Endothelial cell of umbilical vein (primary cell): ENCODE measurements at regions not wholly inside any gene's neighbourhood (a gene's known extent, or its start where the extent isn't known, plus 50 kb on each side); places are given as distances from the start of the nearest gene placed in this dataset.

Experiments used
- BruUV-seq: library from RNA; stranded (reverse); fragments of 400-500 nt; replicated peaks from 2 replicates; lab custom pipeline; 2021; lab: Mats Ljungman, UMichigan
- CTCF ChIA-PET: fragments of 300-600, 350-600 bp; sonication (Branson Sonifier 250); formaldehyde crosslinking; loops from one replicate; lab custom pipeline; 2021; ENCODE audit warnings: antibody characterized with exemption, inconsistent platforms; lab: Charles Lee
- POLR2A ChIA-PET: fragments of 300-600, 350-600 bp; sonication (Branson Sonifier 250); formaldehyde crosslinking; loops from one replicate; lab custom pipeline; 2021; ENCODE audit warnings: antibody characterized with exemption, inconsistent platforms; lab: Charles Lee
- DNase-seq: peaks from one replicate; pipeline ENCODE4 v3.0.0-alpha.2; 2011; ENCODE audit warnings: low read depth, low spot score
- FAIRE-seq: peaks from 2 replicates; lab custom pipeline; 2011; peaks lifted over from hg19 to GRCh38; lab: Jason Lieb, UNC
- H2AFZ ChIP-seq: 2 replicates; pipeline ENCODE4 v1.6.0; 2012; ENCODE audit warnings: low read depth, low read length, control low read depth, inconsistent platforms
- H3K27ac ChIP-seq: 2 replicates; pipeline ENCODE4 v1.5.1; 2011; ENCODE audit warnings: low read depth, mild to moderate bottlenecking, control low read depth, low read length, moderate library complexity; ENCODE audit not compliant: insufficient read depth
- H3K27me3 ChIP-seq, 2 experiments: 2 replicates each; pipeline versions ENCODE4 v1.6.0 to v1.6.1; 2011; ENCODE audit warnings: low read length in 2 of 2, mixed read lengths in 1 of 2; ENCODE audit not compliant: control insufficient read depth in 2 of 2, insufficient read depth in 2 of 2
- H3K36me3 ChIP-seq, 2 experiments: 2 replicates in 1 of 2; 3 replicates in 1 of 2; pipeline ENCODE4 v1.5.1; 2011; ENCODE audit warnings: low read length in 2 of 2, mild to moderate bottlenecking in 1 of 2, moderate library complexity in 1 of 2; ENCODE audit not compliant: control insufficient read depth in 2 of 2, insufficient read depth in 2 of 2; ENCODE audit errors: extremely low read depth in 1 of 2
- H3K4me1 ChIP-seq: 3 replicates; pipeline ENCODE4 v1.5.1; 2011; ENCODE audit warnings: mild to moderate bottlenecking, low read length; ENCODE audit not compliant: control insufficient read depth, insufficient read depth; ENCODE audit errors: extremely low read depth
- H3K4me2 ChIP-seq: 2 replicates; pipeline ENCODE4 v1.6.1; 2011; ENCODE audit warnings: low read length, control low read depth, mixed read lengths; ENCODE audit not compliant: insufficient read depth
- H3K4me3 ChIP-seq, 3 experiments: fragments of 200-600 bp in 1 of 3; sonication (generic), shearing (Covaris generic) in 1 of 3; replicated peaks in 1 of 3; 2 replicates each; pipeline ENCODE4 v1.5.1; 2011 to 2016; ENCODE audit warnings: control low read depth in 3 of 3, low read length in 3 of 3, mild to moderate bottlenecking in 2 of 3, inconsistent platforms in 1 of 3, low read depth in 1 of 3, moderate library complexity in 1 of 3; ENCODE audit not compliant: insufficient read depth in 1 of 3
- H3K79me2 ChIP-seq: 2 replicates; pipeline ENCODE4 v1.6.0; 2012; ENCODE audit warnings: low read length, inconsistent platforms; ENCODE audit not compliant: control insufficient read depth, insufficient read depth
- H3K9ac ChIP-seq: replicated peaks from 2 replicates; pipeline ENCODE3; 2011; ENCODE audit warnings: low read length, control low read depth; ENCODE audit not compliant: insufficient read depth; ENCODE audit errors: extremely low read depth
- H3K9me1 ChIP-seq: replicated peaks from 3 replicates; pipeline ENCODE4 v1.6.0; 2011; ENCODE audit warnings: mild to moderate bottlenecking, low read length; ENCODE audit not compliant: control insufficient read depth, insufficient read depth; ENCODE audit errors: extremely low read depth
- H3K9me3 ChIP-seq: replicated peaks from 2 replicates; pipeline ENCODE4 v1.5.1; 2012; ENCODE audit warnings: low read length, inconsistent platforms; ENCODE audit not compliant: control insufficient read depth, insufficient read depth
- H4K20me1 ChIP-seq: replicated peaks from 2 replicates; pipeline ENCODE3; 2011; ENCODE audit warnings: mild to moderate bottlenecking, low read length; ENCODE audit not compliant: control insufficient read depth, insufficient read depth; ENCODE audit errors: extremely low read depth
- EZH2 ChIP-seq: IDR thresholded peaks from 2 replicates; pipeline ENCODE4 v1.6.1; 2012; ENCODE audit warnings: borderline replicate concordance, low read depth, mild to moderate bottlenecking, moderate library complexity, low read length, inconsistent platforms; ENCODE audit not compliant: severe bottlenecking
- FOS ChIP-seq: IDR thresholded peaks from 2 replicates; pipeline ENCODE4 v1.6.1; 2011; ENCODE audit warnings: mild to moderate bottlenecking, low read length, moderate library complexity, borderline replicate concordance; ENCODE audit not compliant: insufficient read depth
- POLR2AphosphoS5 ChIP-seq: IDR thresholded peaks from 2 replicates; pipeline ENCODE4 v1.6.1; 2012; ENCODE audit warnings: low read depth, mild to moderate bottlenecking, control low read depth, low read length, moderate library complexity; ENCODE audit not compliant: insufficient read depth
- dilution Hi-C: fragments of 300-500 bp; cut with MboI; formaldehyde crosslinking; loops from one replicate; pipeline ENCODE4 v1.15.0; 2019; ENCODE audit warnings: low sequenced_read_pairs; ENCODE audit not compliant: extremely low pct_ligation_motif_present
- intact Hi-C: fragments of 100-400 bp; cut with micrococcal nuclease; formaldehyde crosslinking; loops from one replicate; pipeline ENCODE4 v1.10.0; 2022
- TF ChIP-seq, protein P1 (sequence below), 2 donors: IDR thresholded peaks; 1 replicate in 1 of 2; 2 replicates in 1 of 2; pipeline ENCODE4 v1.5.1; 2011; ENCODE audit warnings: low read length in 2 of 2, mild to moderate bottlenecking in 2 of 2, moderate library complexity in 2 of 2, control low read depth in 1 of 2, inconsistent platforms in 1 of 2, low read depth in 1 of 2; ENCODE audit not compliant: insufficient read depth in 1 of 2; ENCODE audit errors: extremely low read depth in 1 of 2

DNA sequence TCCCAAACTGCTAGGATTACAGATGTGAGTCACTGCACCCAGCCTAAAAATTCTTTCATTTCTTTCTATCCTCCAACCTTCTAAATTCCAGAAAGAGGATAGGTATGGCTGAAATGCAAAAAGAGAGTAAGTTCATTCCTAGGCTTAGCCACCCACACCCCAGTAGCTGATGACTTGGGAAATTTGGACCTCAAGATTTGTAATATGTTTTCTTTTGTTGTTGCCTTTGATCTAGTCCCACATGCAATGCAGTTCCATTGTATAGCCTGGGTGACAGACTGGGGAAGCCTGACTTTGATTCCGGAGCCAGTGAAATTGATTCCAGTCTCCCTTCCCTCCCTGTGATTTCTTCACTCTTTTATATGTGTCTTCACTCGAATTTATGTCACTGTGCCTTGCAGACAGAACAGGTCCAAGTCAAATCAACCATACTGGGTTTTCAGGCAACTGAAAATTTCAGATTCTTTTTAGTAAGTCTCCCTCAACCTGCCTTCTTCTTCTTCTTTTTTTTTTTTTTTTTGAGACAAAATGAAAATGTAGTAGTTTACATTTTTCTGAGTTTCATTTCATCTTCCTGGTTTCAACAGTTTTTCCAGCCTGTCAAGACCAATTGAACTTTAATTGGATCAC, 176.2 kb upstream of the RBPJ start:
- Histone ChIP-seq H2AFZ (no peak overlapping the region), H3K9me1 (no peaks in the 10 kb centered on the region), H3K4me3 (no peak overlapping the region), H3K79me2 (no peaks in the 10 kb centered on the region), H3K9ac (no peak overlapping the region), H3K9me3 (no peaks in the 10 kb centered on the region), H3K27ac (no peak overlapping the region), H3K4me2 (no peak overlapping the region), H3K27me3 (no peaks in the 10 kb centered on the region), H4K20me1 (no peaks in the 10 kb centered on the region), H3K4me1 (no peaks in the 10 kb centered on the region), H3K36me3 (no peaks in the 10 kb centered on the region)
- ChIA-PET POLR2A (no interaction called here), CTCF (no interaction called here)
- DNase-seq (no peak), FAIRE-seq (no peak)
- intact Hi-C loops (no loop called here), dilution Hi-C loops (no loop called here)
- BruUV-seq, result no TSS peak
- TF ChIP-seq FOS (no peak), EZH2 (no peak)
- TF ChIP-seq, protein P1, sequence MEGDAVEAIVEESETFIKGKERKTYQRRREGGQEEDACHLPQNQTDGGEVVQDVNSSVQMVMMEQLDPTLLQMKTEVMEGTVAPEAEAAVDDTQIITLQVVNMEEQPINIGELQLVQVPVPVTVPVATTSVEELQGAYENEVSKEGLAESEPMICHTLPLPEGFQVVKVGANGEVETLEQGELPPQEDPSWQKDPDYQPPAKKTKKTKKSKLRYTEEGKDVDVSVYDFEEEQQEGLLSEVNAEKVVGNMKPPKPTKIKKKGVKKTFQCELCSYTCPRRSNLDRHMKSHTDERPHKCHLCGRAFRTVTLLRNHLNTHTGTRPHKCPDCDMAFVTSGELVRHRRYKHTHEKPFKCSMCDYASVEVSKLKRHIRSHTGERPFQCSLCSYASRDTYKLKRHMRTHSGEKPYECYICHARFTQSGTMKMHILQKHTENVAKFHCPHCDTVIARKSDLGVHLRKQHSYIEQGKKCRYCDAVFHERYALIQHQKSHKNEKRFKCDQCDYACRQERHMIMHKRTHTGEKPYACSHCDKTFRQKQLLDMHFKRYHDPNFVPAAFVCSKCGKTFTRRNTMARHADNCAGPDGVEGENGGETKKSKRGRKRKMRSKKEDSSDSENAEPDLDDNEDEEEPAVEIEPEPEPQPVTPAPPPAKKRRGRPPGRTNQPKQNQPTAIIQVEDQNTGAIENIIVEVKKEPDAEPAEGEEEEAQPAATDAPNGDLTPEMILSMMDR (IDR thresholded peaks at IDR 0.05; ENCODE audit: extremely low read depth in 1 of 2, insufficient read depth in 1 of 2, low read depth in 1 of 2, low read length in 2 of 2), result no peak

DNA sequence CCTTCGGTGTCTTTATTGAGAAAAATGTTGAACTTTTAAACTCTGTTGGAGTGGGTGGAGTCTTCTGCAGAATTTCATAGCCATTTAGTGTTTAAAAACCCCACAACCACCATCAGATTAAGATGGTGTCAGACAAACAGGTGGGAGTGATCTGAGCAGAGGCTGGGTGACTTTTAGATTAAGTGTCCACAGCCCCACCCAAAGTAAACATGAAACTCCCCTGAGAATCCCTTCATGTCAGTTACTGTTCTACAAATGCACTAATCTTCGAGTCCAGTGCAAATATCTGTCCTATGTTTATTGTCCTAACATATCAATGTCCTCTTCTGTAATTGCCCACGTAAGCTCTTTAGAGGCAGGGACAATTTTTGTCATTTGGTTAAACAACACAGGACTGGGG, 175.6 kb upstream of the RBPJ start:
- DNase-seq (no peak), FAIRE-seq (no peak)
- no peaks in the 10 kb centered on the region for H3K4me1 ChIP-seq
- no TSS peak for BruUV-seq
- ChIA-PET CTCF (no interaction called here), POLR2A (no interaction called here)
- no peak for TF ChIP-seq POLR2AphosphoS5
- H3K27ac ChIP-seq, result no peak overlapping the region
- no peaks in the 10 kb centered on the region for H3K9me3 ChIP-seq
- no peak overlapping the region for H3K9ac ChIP-seq
- no peaks in the 10 kb centered on the region for H3K9me1 ChIP-seq
- intact Hi-C loops (no loop called here), dilution Hi-C loops (no loop called here)
- no peaks in the 10 kb centered on the region for H3K27me3 ChIP-seq
- no peaks in the 10 kb centered on the region for H3K36me3 ChIP-seq
- no peak overlapping the region for H3K4me2 ChIP-seq
- H2AFZ ChIP-seq, result no peak overlapping the region
- no peaks in the 10 kb centered on the region for H4K20me1 ChIP-seq
- H3K4me3 ChIP-seq, result no peak overlapping the region
- H3K79me2 ChIP-seq, result no peaks in the 10 kb centered on the region
